ENCODE measurements at regions not wholly inside any gene's neighbourhood (a gene's known extent, or its start where the extent isn't known, plus 50 kb on each side); places are given as distances from the start of the nearest gene placed in this dataset.

- TF ChIP-seq CTCF (IDR thresholded peaks at IDR 0.05), result no peak
- no peak for TF ChIP-seq POLR2A (IDR thresholded peaks at IDR 0.05)
These were observed 343.5 kb upstream of the SMIM31 start for GRCh38 chr4:164410401-164410800.
